Liver (tissue), 2 donors: ENCODE measurements at regions not wholly inside any gene's neighbourhood (a gene's known extent, or its start where the extent isn't known, plus 50 kb on each side); places are given as distances from the start of the nearest gene placed in this dataset.

Experiments used
- MAX ChIP-seq: IDR thresholded peaks from 2 replicates; pipeline ENCODE4 v1.6.1; 2016; ENCODE audit warnings: antibody characterized with exemption
- YY1 ChIP-seq: IDR thresholded peaks from 2 replicates; pipeline ENCODE4 v1.6.1; 2016; ENCODE audit warnings: antibody characterized with exemption, mild to moderate bottlenecking
- ZBTB33 ChIP-seq: IDR thresholded peaks from 2 replicates; pipeline ENCODE4 v1.6.1; 2016; ENCODE audit warnings: antibody characterized with exemption
- TF ChIP-seq, protein P1 (sequence below): fragments of 150-350 bp; IDR thresholded peaks from 2 replicates; pipeline ENCODE4 v1.5.1; 2017; ENCODE audit warnings: improper control_type of control experiment, low read depth, low read length; ENCODE audit not compliant: missing input control
- donor health status: healthy.

DNA sequence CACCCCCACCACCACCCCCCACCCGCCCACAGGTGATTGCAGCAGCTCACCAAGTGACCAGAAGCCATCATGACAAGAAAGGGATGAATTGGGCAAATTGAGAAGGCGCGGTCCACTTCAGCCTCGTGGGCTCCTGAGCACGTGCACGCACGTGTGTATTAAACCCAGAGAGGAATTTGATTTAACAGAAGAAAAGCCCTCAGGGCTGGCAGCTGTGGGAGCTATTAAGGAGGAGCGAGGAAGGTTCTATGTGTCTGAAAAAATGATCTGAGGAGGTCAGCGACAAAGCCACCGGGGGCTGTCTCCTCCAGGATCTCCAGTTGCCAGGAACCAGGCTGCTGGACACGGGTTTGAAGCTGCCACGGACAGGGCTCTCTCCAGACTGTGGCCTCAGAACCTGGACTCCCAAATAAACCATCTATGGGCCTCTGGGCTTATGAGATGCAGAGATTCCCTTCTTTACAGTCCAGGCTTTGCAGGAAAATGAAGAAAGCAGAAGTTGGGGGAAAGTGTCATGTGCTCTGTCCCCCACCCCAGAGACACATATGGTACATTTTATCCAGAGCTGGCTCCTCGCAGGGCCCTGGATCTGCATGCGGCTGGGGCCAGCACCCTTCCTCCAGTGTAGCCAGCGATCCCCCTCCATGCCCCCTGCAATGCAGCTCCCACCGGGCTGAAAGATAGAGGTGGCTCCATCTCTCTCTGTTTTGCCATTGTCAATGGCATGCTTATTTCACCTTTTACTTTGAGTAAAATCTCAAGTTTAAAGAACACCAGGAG is 219.7 kb upstream of the RPL38 start:
- TF ChIP-seq, protein P1, sequence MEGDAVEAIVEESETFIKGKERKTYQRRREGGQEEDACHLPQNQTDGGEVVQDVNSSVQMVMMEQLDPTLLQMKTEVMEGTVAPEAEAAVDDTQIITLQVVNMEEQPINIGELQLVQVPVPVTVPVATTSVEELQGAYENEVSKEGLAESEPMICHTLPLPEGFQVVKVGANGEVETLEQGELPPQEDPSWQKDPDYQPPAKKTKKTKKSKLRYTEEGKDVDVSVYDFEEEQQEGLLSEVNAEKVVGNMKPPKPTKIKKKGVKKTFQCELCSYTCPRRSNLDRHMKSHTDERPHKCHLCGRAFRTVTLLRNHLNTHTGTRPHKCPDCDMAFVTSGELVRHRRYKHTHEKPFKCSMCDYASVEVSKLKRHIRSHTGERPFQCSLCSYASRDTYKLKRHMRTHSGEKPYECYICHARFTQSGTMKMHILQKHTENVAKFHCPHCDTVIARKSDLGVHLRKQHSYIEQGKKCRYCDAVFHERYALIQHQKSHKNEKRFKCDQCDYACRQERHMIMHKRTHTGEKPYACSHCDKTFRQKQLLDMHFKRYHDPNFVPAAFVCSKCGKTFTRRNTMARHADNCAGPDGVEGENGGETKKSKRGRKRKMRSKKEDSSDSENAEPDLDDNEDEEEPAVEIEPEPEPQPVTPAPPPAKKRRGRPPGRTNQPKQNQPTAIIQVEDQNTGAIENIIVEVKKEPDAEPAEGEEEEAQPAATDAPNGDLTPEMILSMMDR, result no peak
- no peak for TF ChIP-seq MAX
- TF ChIP-seq YY1, result no peak
- no peak for TF ChIP-seq ZBTB33
